Stimulated activated CD8-positive, alpha-beta memory T cell treated with anti-CD3 and anti-CD28 coated beads, Interleukin-4, amount 100 ng/mL, for 24 hours (primary cell): ENCODE measurements at regions not wholly inside any gene's neighbourhood (a gene's known extent, or its start where the extent isn't known, plus 50 kb on each side); places are given as distances from the start of the nearest gene placed in this dataset.
"Not testable (repeated sequence)": the region's sequence is repeated elsewhere in the genome, so short reads cannot be mapped to it uniquely, and the experiment has no call there.

ENCODE experiments used
- DNase-seq: peaks from one replicate; pipeline ENCODE4 v3.0.0-alpha.2; 2020; ENCODE audit warnings: low read depth

DNA sequence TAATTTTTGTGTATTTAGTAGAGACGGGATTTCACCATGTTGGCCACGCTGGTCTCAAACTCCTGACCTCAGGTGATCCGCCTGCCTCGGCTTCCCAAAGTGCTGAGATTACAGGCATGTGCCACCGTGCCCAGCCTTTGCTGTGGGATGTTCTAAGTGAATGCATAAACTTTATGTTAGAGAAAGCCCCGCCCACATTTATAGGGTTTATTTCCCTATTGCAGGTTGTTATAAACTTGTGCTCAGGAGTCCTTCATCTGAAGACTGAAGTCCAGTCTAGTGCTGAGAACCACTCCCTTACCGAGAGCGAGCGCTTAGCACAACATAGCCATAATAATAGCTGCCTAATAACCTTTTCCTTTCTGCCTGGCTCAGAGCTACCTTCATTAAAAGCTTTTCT, 75.4 kb upstream of the ZNF217 start:
- no peak for DNase-seq

DNA sequence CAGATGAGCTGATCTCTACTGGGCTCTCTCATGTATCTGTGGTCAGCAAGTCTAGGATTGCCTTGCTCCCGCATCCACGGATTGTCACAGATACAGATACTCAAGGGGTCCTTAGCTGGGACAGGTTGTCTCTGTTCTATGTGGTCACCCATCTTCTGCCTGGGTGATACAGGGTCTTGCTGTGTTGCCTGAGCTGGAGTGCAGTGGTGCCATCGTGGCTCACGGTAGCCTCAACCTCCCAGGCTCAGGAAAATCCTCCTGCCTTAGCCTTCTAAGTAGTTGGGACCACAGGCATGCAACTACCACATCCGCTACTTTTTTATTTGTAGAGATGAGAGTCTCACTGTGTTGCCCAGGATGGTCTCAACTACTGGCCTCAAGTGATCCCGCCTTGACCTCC, 72.5 kb upstream of the ZNF217 start:
- DNase-seq: no peak

DNA sequence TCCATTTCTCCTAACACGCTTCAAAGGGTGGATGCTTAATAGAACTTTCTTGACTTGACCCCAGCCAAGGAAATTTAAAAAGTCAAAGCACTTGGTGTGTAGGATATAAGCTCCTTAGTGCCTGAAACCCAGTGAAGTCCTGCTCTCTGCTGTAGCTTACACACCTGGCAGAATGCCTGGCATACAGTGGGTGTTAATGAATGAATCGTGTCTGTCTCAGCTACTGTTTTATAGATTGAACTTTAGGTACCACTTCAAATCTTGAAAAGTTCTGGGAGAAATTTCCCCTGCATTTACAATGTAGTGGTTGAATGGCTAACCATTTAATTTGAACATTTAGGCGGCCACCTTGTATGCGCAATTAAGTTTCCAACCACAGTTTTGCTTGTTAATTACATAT, 70.5 kb upstream of the ZNF217 start:
- no peak for DNase-seq

DNA sequence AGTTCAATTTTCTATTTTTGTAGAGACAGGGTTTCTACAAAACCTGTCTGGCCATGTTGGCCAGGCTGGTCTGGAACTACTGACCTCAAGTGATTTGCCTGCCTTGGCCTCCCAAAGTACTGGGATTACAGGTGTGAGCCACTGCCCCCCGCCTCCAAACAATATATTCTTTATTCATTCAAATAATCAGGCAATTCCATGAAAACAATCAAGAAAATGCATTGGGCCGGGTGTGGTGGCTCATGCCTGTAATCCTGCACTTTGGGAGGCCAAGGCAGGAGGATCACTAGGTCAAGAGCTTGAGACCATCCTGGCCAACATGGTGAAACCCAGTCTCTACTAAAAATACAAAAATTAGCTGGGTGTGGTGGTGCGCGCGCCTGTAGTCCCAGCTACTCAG, 69.9 kb upstream of the ZNF217 start:
- DNase-seq: not testable (repeated sequence)

DNA sequence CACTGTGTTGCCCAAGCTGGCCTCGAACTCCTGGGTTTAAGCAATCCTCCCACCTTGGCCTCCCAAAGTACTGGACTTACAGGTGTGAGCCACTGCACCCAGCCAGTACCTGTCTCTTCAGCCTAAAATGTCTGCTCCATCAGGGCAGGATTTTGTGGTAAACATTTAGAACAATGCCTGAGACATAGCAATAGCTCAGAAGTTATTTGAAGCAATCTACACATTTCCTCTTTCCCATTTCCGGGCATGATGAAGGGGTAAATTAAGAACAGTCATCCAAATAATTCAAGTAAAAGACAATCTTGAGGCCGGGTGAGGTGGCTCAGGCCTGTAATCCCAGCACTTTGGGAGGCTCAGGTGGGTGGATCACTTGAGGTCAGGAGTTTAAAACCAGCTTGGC, 69.0 kb upstream of the ZNF217 start:
- no peak for DNase-seq

DNA sequence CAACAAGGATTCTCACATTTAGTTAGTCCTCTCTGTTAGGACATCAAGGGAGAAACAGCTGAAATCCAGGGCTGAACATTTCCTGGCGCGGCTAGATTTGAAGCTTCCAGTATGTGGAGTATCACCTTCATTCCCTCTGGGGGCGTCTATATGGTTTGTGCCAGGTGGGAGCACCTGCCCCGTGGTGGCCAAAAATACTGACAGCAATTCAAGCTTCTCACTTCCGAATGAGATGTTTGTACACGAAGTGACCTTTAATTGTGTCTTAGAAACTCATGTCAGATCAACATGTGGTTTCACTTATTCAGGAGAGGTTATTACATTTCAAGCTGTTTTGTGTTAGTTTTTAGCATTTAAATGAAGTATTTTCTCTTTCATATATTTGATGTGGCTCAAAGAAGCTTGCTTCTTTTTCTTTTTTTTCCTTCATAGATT, 67.3 kb upstream of the ZNF217 start:
- DNase-seq: no peak

DNA sequence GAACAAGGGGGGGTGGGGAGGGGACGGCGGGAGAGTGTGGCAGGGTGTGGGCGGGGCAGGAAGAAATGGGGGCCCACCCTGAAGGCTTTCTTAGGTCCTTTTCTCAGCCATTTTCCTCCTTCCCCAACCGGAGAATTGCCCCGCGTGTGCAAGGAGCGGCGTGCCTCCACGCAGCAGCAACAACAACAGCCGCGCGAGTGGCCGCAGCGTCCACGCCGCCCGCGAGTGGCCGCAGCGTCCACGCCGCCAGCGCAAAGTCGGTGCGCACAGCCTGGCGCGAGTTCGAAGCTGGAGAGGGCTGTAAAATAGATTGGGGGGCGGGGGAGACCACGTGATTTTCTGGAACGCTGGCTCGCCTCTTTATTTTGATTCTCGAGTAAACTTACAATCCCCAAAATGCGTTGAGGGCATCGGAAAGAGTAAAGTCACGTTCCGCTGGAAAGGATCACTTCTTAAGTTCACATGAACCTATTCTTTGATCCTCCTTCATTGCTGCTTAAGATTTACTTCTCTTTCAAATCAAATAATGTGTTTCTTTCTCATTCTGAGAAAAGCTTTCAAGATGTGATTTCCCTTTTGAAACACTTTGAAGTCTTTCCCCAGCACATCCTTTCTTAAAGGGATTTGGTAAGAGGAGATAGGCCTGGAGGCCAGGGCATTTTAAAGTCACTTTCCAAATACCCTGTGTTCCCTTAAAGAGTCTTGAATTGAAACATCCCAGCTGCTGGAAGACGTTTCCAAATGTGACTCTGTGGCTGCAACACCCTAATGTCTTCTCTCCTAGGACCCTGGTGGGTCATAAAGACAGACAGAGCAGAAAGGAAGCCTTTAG, 66.7 kb upstream of the ZNF217 start:
- no peak for DNase-seq

DNA sequence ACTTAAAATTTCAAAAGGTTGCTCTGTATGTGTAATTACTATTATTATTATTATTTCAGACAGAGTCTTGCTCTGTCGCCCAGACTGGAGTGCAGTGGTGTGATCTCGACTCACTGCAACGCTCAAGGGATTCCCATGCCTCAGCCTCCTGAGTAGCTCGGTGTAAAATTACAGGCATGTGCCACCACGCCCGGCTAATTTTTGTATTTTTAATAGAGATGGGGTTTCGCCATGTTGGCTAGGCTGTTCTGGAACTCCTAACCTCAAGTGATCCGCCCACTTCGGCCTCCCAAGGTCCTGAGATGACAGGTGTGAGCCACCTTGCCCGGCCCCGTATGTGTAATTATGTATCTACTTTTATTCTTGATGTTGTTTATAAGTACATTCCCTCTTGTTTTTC, 65.3 kb upstream of the ZNF217 start:
- no peak for DNase-seq

GRCh38 chr20:53658322-53658721, 64.7 kb upstream of the ZNF217 start:
- no peak for DNase-seq

- no peak for DNase-seq
These were observed 64.1 kb upstream of the ZNF217 start for GRCh38 chr20:53657732-53658131.

DNA sequence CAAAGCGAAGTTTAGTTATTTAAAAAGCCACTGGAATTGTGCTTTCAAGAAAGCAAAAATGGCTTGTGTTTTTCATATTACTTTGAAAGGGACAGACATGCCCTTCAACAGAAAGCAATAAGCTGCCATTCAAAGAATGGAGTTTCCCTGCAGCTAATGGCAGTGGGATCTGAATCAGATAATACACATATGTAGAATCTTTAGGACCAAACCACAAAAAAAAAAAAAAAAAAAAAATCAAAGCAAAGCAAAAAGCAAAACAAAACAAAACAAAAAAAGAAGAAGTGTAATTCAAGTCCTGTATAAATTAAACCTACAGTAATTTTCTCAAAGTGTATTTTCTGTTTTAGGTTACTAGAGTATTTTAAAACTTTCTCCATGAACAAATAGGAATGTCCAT, 63.6 kb upstream of the ZNF217 start:
- DNase-seq: no peak

GRCh38 chr20:53656293-53657202, 62.9 kb upstream of the ZNF217 start:
- no peak for DNase-seq

GRCh38 chr20:53655625-53656292, 62.1 kb upstream of the ZNF217 start:
- DNase-seq: no peak

- DNase-seq: no peak
These were observed 61.4 kb upstream of the ZNF217 start for GRCh38 chr20:53654932-53655624.

DNA sequence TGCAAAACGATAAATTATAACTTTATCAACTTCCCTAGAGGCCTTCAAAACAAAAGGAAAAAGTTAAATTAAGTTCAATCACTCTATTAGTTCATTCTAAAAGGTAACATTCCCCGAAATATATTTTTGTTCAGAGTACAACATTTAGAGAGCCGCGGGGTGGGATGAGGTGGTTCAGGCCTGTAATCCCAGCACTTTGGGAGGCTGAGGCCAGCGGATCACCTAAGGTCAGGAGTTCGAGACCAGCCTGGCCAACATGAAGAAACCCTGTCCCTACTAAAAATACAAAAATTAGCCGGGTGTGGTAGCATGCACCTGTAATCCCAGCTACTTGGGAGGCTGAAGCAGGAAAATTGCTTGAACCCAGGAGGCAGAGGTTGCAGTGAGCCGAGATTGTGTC, 60.9 kb upstream of the ZNF217 start:
- not testable (repeated sequence) for DNase-seq

- DNase-seq: no peak
These were observed 59.3 kb upstream of the ZNF217 start for GRCh38 chr20:53652859-53653517.

DNA sequence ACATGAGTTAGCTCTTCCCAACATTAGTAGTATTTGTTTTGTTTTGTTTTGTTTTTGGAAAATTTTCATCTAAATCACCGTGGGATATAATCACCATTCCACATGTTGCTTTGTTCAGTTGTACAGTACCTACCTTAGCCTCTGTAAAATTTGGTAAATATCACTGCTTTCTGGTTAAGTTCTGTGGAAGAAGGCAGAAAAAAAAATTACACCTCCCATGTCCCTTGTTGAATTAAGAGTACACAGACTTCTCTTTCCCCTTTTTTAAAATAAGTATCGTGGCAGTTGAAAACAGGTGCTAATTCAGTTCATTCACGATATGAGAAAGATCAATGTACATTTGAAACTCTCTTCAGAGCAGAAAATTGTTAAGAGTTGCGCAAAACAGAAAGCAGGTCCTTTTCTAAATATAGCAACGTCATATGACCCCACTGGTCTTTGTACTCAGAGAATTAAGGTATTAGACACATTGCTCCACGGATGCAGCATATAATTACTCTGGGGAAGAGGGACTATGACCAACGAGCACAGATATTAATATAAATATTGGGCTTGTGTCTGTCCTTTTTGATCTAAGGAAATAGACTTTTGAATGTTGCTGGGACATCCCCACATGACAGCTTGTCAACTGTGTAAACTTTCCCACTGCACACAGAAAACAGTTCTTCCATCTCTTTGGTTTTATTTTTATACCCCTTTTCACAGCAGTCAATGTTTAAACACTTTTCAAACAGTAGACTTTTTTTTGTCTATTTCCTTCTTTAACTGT, 58.6 kb upstream of the ZNF217 start:
- DNase-seq: no peak

DNA sequence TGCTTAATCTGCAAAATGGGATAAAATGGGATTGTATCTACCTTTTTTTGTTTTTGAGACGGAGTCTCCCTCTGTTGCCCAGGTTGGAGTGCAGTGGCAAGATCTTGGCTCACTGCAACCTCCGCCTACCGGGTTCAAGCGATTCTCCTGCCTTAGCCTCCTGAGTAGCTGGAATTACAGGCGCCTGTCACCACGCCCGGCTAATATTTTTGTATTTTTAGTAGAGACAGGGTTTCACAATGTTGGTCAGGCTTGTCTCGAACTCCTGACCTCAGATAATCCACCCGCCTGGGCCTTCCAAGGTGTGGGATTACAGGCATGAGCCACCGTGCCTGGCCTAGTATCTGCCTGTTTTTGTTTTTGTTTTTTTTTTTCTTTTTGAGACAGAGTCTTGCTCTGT, 55.9 kb upstream of the ZNF217 start:
- DNase-seq: not testable (repeated sequence)

DNA sequence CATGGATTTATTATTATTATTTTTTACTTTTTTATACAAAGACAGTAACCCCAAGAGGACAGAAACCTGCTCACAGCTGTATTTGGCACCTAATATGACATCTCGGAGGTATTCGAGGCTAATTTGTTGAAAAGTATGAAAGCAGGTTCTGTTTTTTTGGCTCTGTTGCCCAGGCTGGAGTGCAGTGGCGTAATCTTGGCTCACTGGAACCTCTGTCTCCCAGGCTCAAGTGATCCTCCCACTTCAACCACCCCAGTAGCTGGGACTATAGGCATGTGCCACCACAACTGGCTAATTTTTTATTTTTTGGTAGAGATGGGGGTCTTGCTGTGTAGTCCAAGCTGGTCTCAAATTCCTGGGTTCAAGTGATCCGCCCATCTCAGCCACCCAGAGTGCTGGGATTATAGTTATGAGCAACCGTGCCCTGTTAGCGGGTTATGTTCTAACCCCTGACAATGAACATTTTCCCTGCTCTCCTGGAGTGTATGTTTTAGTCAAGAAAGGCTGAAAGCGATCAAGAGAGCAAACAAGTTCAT, 53.7 kb upstream of the ZNF217 start:
- no peak for DNase-seq

GRCh38 chr20:53646550-53646949, 52.9 kb upstream of the ZNF217 start:
- DNase-seq: no peak

GRCh38 chr20:53645582-53645897, 51.9 kb upstream of the ZNF217 start:
- no peak for DNase-seq
